H9 (cell line): ENCODE measurements at regions not wholly inside any gene's neighbourhood (a gene's known extent, or its start where the extent isn't known, plus 50 kb on each side); places are given as distances from the start of the nearest gene placed in this dataset.

Source experiments
- DNase-seq: peaks from one replicate; pipeline ENCODE4 v3.0.0-alpha.2; 2017
- H2AFZ ChIP-seq: one replicate; pipeline ENCODE4 v1.6.1; 2013; ENCODE audit warnings: mild to moderate bottlenecking, low read length, control low read depth, moderate library complexity
- H2AK5ac ChIP-seq: 2 replicates; pipeline ENCODE4 v1.6.1; 2013; ENCODE audit warnings: low read length, control low read depth, mixed read lengths; ENCODE audit not compliant: insufficient read length
- H2BK120ac ChIP-seq: one replicate; pipeline ENCODE4 v1.6.1; 2013; ENCODE audit warnings: low read depth, mild to moderate bottlenecking, low read length, control low read depth, inconsistent platforms; ENCODE audit not compliant: poor library complexity, severe bottlenecking
- H2BK12ac ChIP-seq: 2 replicates; pipeline ENCODE4 v1.6.1; 2013; ENCODE audit warnings: low read length, control low read depth, mixed read lengths, low read depth; ENCODE audit not compliant: insufficient read length
- H2BK15ac ChIP-seq: 2 replicates; pipeline ENCODE4 v1.6.1; 2013; ENCODE audit warnings: low read depth, low read length, control low read depth
- H2BK20ac ChIP-seq: one replicate; pipeline ENCODE4 v1.6.1; 2013; ENCODE audit warnings: low read depth, mild to moderate bottlenecking, low read length, control low read depth, inconsistent platforms; ENCODE audit not compliant: poor library complexity, severe bottlenecking
- H2BK5ac ChIP-seq: 2 replicates; pipeline ENCODE4 v1.6.1; 2013; ENCODE audit warnings: low read length, control low read depth, mixed read lengths; ENCODE audit not compliant: insufficient read length
- H3K14ac ChIP-seq: 2 replicates; pipeline ENCODE4 v1.6.1; 2013; ENCODE audit warnings: low read length, control low read depth; ENCODE audit not compliant: insufficient read depth
- H3K18ac ChIP-seq: 2 replicates; pipeline ENCODE4 v1.6.1; 2013; ENCODE audit warnings: low read depth, mild to moderate bottlenecking, mixed read lengths, low read length, control low read depth; ENCODE audit not compliant: insufficient read length
- H3K23ac ChIP-seq: 2 replicates; pipeline ENCODE4 v1.6.1; 2013; ENCODE audit warnings: low read length, control low read depth, mixed read lengths, low read depth; ENCODE audit not compliant: insufficient read length
- H3K23me2 ChIP-seq: 2 replicates; pipeline ENCODE4 v1.6.1; 2013; ENCODE audit warnings: low read depth, mild to moderate bottlenecking, mixed read lengths, low read length, control low read depth; ENCODE audit not compliant: insufficient read length, poor library complexity, severe bottlenecking
- H3K27ac ChIP-seq: 2 replicates; pipeline ENCODE4 v1.5.1; 2013; ENCODE audit warnings: low read length, control low read depth, mixed read lengths, low read depth; ENCODE audit not compliant: insufficient read length
- H3K27me3 ChIP-seq: 2 replicates; pipeline ENCODE4 v1.6.1; 2013; ENCODE audit warnings: low read length, control low read depth, inconsistent platforms; ENCODE audit not compliant: insufficient read depth
- H3K4ac ChIP-seq: 2 replicates; pipeline ENCODE4 v1.6.1; 2013; ENCODE audit warnings: low read depth, mild to moderate bottlenecking, control low read depth, inconsistent platforms, low read length, moderate library complexity
- H3K4me1 ChIP-seq: 2 replicates; pipeline ENCODE4 v1.6.1; 2013; ENCODE audit warnings: low read length, control low read depth, inconsistent platforms; ENCODE audit not compliant: insufficient read depth
- H3K4me2 ChIP-seq: 2 replicates; pipeline ENCODE4 v1.6.1; 2013; ENCODE audit warnings: low read length, control low read depth, mixed read lengths; ENCODE audit not compliant: insufficient read length, insufficient read depth
- H3K56ac ChIP-seq: 2 replicates; pipeline ENCODE4 v1.6.1; 2013; ENCODE audit warnings: low read depth, mild to moderate bottlenecking, mixed read lengths, low read length, control low read depth; ENCODE audit not compliant: insufficient read length
- H3K79me1 ChIP-seq: 2 replicates; pipeline ENCODE4 v1.6.1; 2013; ENCODE audit warnings: low read depth, mild to moderate bottlenecking, moderate library complexity, low read length, control low read depth, inconsistent platforms; ENCODE audit not compliant: insufficient read depth, poor library complexity, severe bottlenecking
- H3K79me2 ChIP-seq: 2 replicates; pipeline ENCODE4 v1.6.1; 2013; ENCODE audit warnings: low read length, control low read depth, inconsistent platforms; ENCODE audit not compliant: insufficient read depth
- H3K9ac ChIP-seq: 2 replicates; pipeline ENCODE4 v1.6.1; 2013; ENCODE audit warnings: low read length, control low read depth, mixed read lengths; ENCODE audit not compliant: insufficient read length; ENCODE audit errors: extremely low read depth
- H3K9me3 ChIP-seq: one replicate; pipeline ENCODE4 v1.6.1; 2013; ENCODE audit warnings: low read depth, low read length, inconsistent platforms; ENCODE audit not compliant: control insufficient read depth
- H3T11ph ChIP-seq: one replicate; pipeline ENCODE4 v1.6.1; 2013; ENCODE audit warnings: mild to moderate bottlenecking, low read length, control low read depth, inconsistent platforms
- H4K20me1 ChIP-seq: one replicate; pipeline ENCODE4 v1.6.1; 2013; ENCODE audit not compliant: control insufficient read depth, insufficient read length, insufficient read depth
- H4K5ac ChIP-seq: 2 replicates; pipeline ENCODE4 v1.6.1; 2013; ENCODE audit warnings: low read depth, mild to moderate bottlenecking, mixed read lengths, low read length, control low read depth; ENCODE audit not compliant: insufficient read length
- H4K8ac ChIP-seq: replicated peaks from 2 replicates; pipeline ENCODE4 v1.6.1; 2013; ENCODE audit warnings: low read length, control low read depth, mixed read lengths, low read depth; ENCODE audit not compliant: insufficient read length
- H4K91ac ChIP-seq: 2 replicates; pipeline ENCODE4 v1.6.1; 2013; ENCODE audit warnings: low read depth, mild to moderate bottlenecking, moderate library complexity, mixed read lengths, low read length, control low read depth; ENCODE audit not compliant: insufficient read length
- H3K27ac Mint-ChIP-seq, 3 experiments: 2 replicates in 2 of 3; 3 replicates in 1 of 3; pipeline ENCODE4 v1.8.0; 2020 to 2021; ENCODE audit warnings: mixed read lengths in 3 of 3, mild to moderate bottlenecking in 1 of 3, moderate library complexity in 1 of 3
- H3K27me3 Mint-ChIP-seq: 2 replicates; pipeline ENCODE4 v1.8.0; 2021; ENCODE audit warnings: low read depth, mild to moderate bottlenecking, moderate library complexity, mixed read lengths
- H3K36me3 Mint-ChIP-seq, 3 experiments: 2 replicates in 2 of 3; 3 replicates in 1 of 3; pipeline ENCODE4 v1.8.0; 2020 to 2021; ENCODE audit warnings: low read depth in 3 of 3, mixed read lengths in 3 of 3; ENCODE audit not compliant: insufficient read depth in 1 of 3
- H3K4me1 Mint-ChIP-seq, 2 experiments: 2 replicates each; pipeline ENCODE4 v1.8.0; 2020; ENCODE audit warnings: mixed read lengths in 2 of 2
- H3K4me3 Mint-ChIP-seq, 2 experiments: 2 replicates in 1 of 2; 3 replicates in 1 of 2; pipeline ENCODE4 v1.8.0; 2020 to 2021; ENCODE audit warnings: mild to moderate bottlenecking in 2 of 2, mixed read lengths in 2 of 2, moderate library complexity in 1 of 2
- H3K9me3 Mint-ChIP-seq, 2 experiments: 2 replicates in 1 of 2; 3 replicates in 1 of 2; pipeline ENCODE4 v1.8.0; 2020; ENCODE audit warnings: mild to moderate bottlenecking in 2 of 2, mixed read lengths in 2 of 2, moderate library complexity in 1 of 2
- WGBS: extraction: QIAGEN DNeasy Blood & Tissue Kit; methylation state at CpG from one replicate; pipeline ENCODE4 v1.1.7; 2013; ENCODE audit warnings: missing lambda C conversion rate, low lambda C conversion rate, mixed read lengths; ENCODE audit not compliant: insufficient read length; ENCODE audit errors: extremely low coverage; 5-methylcytosine and 5-hydroxymethylcytosine counted together
- TF ChIP-seq, protein P1 (sequence below): fragments of 200-600 bp; sonication (generic); conservative IDR thresholded peaks from 3 replicates; pipeline ENCODE4 v1.8.0; 2021; ENCODE audit warnings: antibody characterized with exemption, mild to moderate bottlenecking

DNA sequence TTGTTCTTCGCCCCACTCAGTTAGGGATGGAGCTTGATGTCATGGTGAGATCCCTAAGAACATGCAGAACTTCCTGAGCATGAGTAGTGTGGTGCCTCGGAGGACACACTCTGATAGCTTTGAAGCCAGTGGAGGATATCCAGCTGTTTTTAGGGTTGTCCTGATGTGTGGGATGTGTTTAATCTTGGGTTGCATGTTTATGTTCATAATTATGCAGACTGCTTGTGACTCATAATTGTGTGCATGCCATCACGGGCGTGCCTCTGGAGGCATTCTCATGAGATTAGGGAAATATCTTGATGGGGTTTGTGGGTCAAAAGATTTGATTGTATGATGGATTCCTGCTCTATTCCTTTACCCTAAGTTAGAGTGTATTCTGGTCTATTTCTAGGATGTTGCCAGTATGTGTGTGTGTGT is 267.4 kb upstream of the PELI2 start:
- H3K27me3 Mint-ChIP-seq, result peaks cover 2% of the 10 kb centered on the region; the same call in 1 of the 2 replicates
- H3K9me3 ChIP-seq, result no peaks in the 10 kb centered on the region
- DNase-seq, result no peak
- no peaks in the 10 kb centered on the region for H3K23me2 ChIP-seq
- H3K36me3 Mint-ChIP-seq, result peaks cover 0 to 8% (median 1%) of the 10 kb centered on the region in 3 experiments; a peak in 4 of 7 replicates
- H3K27ac ChIP-seq, result no peak overlapping the region
- no peak overlapping the region for H4K91ac ChIP-seq
- no peak overlapping the region for H4K5ac ChIP-seq
- no peak overlapping the region for H2AK5ac ChIP-seq
- no peak overlapping the region for H2BK120ac ChIP-seq
- no peak overlapping the region for H3K14ac ChIP-seq
- H3K79me2 ChIP-seq, result no peaks in the 10 kb centered on the region
- H3K56ac ChIP-seq, result no peak overlapping the region
- TF ChIP-seq, protein P1, sequence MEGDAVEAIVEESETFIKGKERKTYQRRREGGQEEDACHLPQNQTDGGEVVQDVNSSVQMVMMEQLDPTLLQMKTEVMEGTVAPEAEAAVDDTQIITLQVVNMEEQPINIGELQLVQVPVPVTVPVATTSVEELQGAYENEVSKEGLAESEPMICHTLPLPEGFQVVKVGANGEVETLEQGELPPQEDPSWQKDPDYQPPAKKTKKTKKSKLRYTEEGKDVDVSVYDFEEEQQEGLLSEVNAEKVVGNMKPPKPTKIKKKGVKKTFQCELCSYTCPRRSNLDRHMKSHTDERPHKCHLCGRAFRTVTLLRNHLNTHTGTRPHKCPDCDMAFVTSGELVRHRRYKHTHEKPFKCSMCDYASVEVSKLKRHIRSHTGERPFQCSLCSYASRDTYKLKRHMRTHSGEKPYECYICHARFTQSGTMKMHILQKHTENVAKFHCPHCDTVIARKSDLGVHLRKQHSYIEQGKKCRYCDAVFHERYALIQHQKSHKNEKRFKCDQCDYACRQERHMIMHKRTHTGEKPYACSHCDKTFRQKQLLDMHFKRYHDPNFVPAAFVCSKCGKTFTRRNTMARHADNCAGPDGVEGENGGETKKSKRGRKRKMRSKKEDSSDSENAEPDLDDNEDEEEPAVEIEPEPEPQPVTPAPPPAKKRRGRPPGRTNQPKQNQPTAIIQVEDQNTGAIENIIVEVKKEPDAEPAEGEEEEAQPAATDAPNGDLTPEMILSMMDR, result no peak
- no peaks in the 10 kb centered on the region for H3K79me1 ChIP-seq
- H3K4me3 Mint-ChIP-seq, result no peak overlapping the region
- no peak overlapping the region for H3K27ac Mint-ChIP-seq
- no peak overlapping the region for H2BK12ac ChIP-seq
- H3T11ph ChIP-seq, result no peak overlapping the region
- no peak overlapping the region for H2BK15ac ChIP-seq
- no peak overlapping the region for H2BK20ac ChIP-seq
- H2AFZ ChIP-seq, result no peak overlapping the region
- H3K18ac ChIP-seq, result no peak overlapping the region
- H3K4me2 ChIP-seq, result no peak overlapping the region
- peaks cover 2 to 5% of the 10 kb centered on the region in 2 experiments; a peak in 3 of 5 replicates for H3K9me3 Mint-ChIP-seq
- no CpG with 5 or more reads among the region's 4 CpGs for WGBS
- H3K23ac ChIP-seq, result no peak overlapping the region
- H4K20me1 ChIP-seq, result no peaks in the 10 kb centered on the region
- H3K4ac ChIP-seq, result no peak overlapping the region
- H3K9ac ChIP-seq, result no peak overlapping the region
- H4K8ac ChIP-seq, result no peak overlapping the region
- H3K27me3 ChIP-seq, result no peaks in the 10 kb centered on the region
- H2BK5ac ChIP-seq, result no peak overlapping the region
- H3K4me1 Mint-ChIP-seq, result no peaks in the 10 kb centered on the region
- H3K4me1 ChIP-seq, result no peaks in the 10 kb centered on the region
